ENCODE measurements at regions not wholly inside any gene's neighbourhood (a gene's known extent, or its start where the extent isn't known, plus 50 kb on each side); places are given as distances from the start of the nearest gene placed in this dataset.

DNA sequence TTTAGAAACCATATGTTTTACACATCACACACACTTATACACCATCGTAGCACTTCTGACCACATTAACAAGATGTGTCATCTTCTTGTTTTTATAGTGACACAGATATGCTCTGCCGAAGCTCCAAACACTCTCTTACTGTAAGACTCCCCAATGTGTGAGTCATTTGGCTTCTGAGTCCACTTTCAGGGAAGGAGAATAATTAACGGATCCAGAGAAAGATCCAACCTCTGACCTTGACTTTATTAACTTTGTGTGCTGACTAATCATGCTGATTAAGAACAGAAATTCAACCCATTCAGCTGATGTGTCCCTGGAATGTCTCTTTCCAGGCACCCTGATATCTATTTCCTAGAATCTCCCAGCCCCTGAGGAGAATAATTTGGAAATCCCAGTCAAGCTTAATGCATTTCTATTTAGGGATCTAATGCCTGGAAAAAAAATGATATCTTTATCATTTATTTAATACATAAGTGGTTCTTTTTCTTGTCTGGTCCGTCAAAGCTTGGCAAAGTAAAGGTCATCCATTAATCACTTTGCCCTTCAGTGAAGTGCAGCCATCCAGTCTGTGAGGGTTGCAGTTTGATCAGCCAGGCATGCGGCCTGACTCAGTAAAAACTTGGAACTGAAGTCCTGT lies 615.8 kb upstream of the SYT4 start:
- no peak for DNase-seq (ENCODE audit: low spot score)
- TF ChIP-seq, protein P1, sequence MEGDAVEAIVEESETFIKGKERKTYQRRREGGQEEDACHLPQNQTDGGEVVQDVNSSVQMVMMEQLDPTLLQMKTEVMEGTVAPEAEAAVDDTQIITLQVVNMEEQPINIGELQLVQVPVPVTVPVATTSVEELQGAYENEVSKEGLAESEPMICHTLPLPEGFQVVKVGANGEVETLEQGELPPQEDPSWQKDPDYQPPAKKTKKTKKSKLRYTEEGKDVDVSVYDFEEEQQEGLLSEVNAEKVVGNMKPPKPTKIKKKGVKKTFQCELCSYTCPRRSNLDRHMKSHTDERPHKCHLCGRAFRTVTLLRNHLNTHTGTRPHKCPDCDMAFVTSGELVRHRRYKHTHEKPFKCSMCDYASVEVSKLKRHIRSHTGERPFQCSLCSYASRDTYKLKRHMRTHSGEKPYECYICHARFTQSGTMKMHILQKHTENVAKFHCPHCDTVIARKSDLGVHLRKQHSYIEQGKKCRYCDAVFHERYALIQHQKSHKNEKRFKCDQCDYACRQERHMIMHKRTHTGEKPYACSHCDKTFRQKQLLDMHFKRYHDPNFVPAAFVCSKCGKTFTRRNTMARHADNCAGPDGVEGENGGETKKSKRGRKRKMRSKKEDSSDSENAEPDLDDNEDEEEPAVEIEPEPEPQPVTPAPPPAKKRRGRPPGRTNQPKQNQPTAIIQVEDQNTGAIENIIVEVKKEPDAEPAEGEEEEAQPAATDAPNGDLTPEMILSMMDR (IDR thresholded peaks at IDR 0.05; ENCODE audit: extremely low read depth, missing control alignments): no peak

DNA sequence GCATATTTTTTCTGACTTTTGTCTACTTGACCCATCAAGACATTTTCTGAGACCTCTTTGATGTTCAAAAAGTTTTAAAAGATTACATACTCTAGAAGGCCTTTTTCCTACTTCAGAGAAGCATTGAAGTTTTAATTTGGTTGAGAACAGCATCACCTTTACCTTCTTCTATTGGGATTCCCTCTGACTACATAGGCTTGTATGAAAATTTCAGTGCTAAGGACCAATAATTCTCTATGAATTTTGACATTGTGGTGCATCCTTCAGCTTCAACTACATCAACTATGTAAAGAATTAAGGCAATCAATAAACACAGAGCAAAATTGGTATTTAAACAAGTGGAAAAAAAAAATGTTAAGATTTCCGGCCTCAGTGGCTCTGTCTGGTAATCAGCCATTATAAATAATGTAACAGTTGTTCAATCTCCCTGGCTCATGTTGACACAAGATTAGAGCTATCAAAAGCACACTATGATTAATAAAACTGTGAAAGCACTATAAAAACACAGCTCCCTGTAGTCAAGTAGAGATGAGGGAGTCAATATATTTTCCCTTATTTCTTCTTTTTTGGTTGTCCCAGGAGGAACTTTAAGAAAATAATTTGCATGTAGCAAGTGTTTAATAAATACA lies 627.0 kb upstream of the SYT4 start:
- TF ChIP-seq, protein P1 (IDR thresholded peaks at IDR 0.05; ENCODE audit: extremely low read depth, missing control alignments): no peak
- DNase-seq (ENCODE audit: low spot score): no peak

DNA sequence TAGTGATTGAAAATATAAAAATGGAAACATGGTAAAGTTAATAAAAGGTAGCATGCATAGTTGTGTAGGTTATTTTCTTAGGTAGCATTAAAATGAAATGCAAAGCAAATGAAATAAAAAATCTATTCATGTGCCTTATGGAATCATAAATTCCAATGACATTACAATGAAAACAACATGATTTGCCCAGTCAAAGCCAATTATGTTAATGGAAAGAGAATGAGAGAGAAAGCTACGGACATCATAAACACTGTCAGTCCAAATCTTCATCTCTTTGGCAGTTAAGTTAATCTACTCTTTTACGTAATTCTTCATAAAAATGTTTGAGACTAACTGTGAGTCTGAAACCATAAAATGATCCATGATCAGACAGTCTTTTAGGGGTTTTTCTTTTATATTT lies 636.7 kb upstream of the SYT4 start:
- TF ChIP-seq, protein P1 (IDR thresholded peaks at IDR 0.05; ENCODE audit: extremely low read depth, missing control alignments): no peak
- DNase-seq (ENCODE audit: low spot score): no peak

DNA sequence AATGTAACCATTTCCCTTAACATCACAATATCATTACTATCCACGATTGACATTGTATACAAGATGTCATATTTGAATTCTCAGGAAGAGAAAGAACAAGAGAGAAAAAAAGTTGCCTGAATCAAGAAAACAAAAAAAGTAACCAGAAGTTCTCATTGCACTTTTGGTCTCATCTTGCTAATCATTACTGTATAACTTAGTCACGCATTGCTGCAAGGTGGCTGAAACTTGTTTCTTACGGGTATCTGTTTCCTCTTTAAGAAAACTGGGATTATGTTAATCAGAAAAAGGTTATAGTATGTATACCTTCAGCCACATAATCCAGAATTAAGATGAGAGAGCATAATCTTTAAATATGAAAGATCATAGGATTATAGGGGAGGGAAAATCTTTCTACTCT lies 639.7 kb upstream of the SYT4 start:
- TF ChIP-seq, protein P1 (IDR thresholded peaks at IDR 0.05; ENCODE audit: extremely low read depth, missing control alignments): no peak
- DNase-seq (ENCODE audit: low spot score): no peak

DNA sequence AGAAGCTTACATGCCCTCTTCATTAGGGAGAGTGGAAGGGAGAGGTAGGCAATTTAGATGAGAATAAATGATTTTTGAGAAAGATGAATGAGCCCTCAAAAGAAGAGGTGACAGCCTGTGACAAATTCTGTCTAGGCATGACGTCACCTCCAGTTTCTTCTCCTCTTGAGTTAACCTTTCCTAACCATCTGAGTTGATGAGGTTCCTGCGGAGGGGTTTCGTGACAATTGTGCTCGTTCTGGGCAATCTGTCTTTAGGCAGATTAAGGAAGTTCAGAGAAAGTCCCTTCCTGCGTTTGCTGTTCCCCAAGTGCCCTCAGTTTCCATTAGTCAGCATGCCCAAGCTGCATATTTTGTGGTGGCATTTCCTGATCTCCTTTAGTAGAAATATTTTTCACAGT lies 640.2 kb upstream of the SYT4 start:
- TF ChIP-seq, protein P1 (IDR thresholded peaks at IDR 0.05; ENCODE audit: extremely low read depth, missing control alignments): no peak
- DNase-seq (ENCODE audit: low spot score): no peak

DNA sequence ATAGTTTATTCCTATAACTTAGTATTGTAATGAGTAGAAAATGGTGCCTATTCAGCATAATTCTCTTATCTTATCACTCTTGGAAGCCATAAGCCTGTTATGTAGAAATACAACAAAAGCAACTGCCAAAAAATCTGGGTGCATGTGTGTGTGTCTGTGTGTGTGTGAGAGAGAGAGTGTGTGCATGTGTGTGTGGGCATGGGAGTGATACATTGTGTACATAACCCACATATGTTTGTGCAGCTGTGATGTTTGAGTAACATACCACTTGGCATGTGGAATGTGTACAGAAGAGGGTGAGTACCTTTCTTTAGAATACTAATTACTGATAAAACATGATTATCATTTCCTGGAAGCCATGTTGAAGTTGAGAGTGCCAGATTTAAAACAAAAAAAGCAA lies 642.3 kb upstream of the SYT4 start:
- TF ChIP-seq, protein P1 (IDR thresholded peaks at IDR 0.05; ENCODE audit: extremely low read depth, missing control alignments): no peak
- DNase-seq (ENCODE audit: low spot score): no peak

DNA sequence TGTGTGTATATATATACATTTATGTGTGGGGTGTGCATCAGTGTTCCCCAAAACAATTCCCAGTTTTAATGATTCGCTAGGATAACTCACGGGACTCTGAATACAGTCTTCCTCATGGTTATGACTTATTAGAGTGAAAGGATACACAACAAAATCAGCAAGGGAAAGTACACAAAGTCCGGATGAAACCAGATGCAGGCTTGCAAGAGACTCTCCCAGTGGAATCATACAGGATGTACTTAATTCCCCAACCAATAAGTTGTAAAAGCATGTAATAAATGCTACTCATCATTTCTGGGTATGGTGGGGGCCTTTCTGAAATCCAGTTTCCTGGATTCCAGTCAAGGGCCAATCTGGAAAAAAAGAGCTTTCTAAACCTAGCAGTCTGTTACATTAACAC lies 654.1 kb upstream of the SYT4 start:
- DNase-seq (ENCODE audit: low spot score): no peak
- TF ChIP-seq, protein P1 (IDR thresholded peaks at IDR 0.05; ENCODE audit: extremely low read depth, missing control alignments): no peak
